HL-60 (cell line): ENCODE measurements at regions not wholly inside any gene's neighbourhood (a gene's known extent, or its start where the extent isn't known, plus 50 kb on each side); places are given as distances from the start of the nearest gene placed in this dataset.

ENCODE experiments used
- DNase-seq, 2 experiments: peaks; one replicate each; pipeline ENCODE4 v3.0.0-alpha.2; 2010 to 2020; ENCODE audit warnings: low read depth in 1 of 2, low spot score in 1 of 2
- H3K27ac ChIP-seq: fragments of 250-450 bp; sonication (Bioruptor Pico); replicated peaks from 2 replicates; pipeline ENCODE4 v1.5.1; 2020; ENCODE audit warnings: mild to moderate bottlenecking, moderate library complexity
- H3K27me3 ChIP-seq: fragments of 250-450 bp; sonication (Bioruptor Pico); 2 replicates; pipeline ENCODE4 v1.5.1; 2021; ENCODE audit warnings: mild to moderate bottlenecking, moderate library complexity; ENCODE audit not compliant: insufficient read depth, poor library complexity, severe bottlenecking
- H3K4me3 ChIP-seq: replicated peaks from 2 replicates; pipeline ENCODE4 v1.5.1; 2011; ENCODE audit warnings: mild to moderate bottlenecking, control low read depth, low read length; ENCODE audit not compliant: insufficient read depth
- GABPA ChIP-seq: IDR thresholded peaks from 2 replicates; pipeline ENCODE4 v1.6.1; 2012; ENCODE audit warnings: low read depth
- POLR2AphosphoS5 ChIP-seq: IDR thresholded peaks from 2 replicates; pipeline ENCODE4 v1.6.1; 2012; ENCODE audit warnings: low read depth
- SPI1 ChIP-seq: IDR thresholded peaks from 2 replicates; pipeline ENCODE4 v1.6.1; 2012; ENCODE audit warnings: low read depth, mild to moderate bottlenecking, borderline replicate concordance
- TF ChIP-seq, protein P1 (sequence below): IDR thresholded peaks from 2 replicates; pipeline ENCODE4 v1.6.1; 2012; ENCODE audit warnings: low read depth; ENCODE audit not compliant: insufficient replicate concordance
- TF ChIP-seq, protein P2 (sequence below): IDR thresholded peaks from one replicate; pipeline ENCODE4 v1.5.1; 2011; ENCODE audit warnings: low read length, control low read depth, inconsistent platforms; ENCODE audit not compliant: insufficient read depth

DNA sequence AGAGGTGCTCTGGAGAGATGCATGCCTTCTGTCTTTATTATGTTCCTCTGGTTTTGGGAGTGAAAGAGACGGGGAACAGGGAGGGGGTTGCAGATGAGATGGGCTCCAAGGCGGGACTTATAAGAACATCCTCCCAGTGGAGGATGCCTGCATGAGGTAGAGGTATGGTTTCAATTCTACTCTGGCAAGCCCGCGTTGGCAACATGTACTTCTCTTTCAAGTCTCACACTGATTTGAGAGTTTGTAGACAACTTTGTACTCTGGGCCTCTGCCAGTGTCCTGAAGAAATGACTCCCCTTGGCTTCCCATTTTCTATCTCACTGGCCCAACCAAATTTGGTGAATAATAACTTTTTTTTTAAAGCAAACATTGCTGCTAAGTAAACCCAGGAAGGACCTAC is 121.3 kb downstream of the C12orf75 start:
- no peak for DNase-seq
- H3K27me3 ChIP-seq, result peaks cover 5% of the 10 kb centered on the region
- no peak overlapping the region for H3K27ac ChIP-seq
- TF ChIP-seq, protein P1, sequence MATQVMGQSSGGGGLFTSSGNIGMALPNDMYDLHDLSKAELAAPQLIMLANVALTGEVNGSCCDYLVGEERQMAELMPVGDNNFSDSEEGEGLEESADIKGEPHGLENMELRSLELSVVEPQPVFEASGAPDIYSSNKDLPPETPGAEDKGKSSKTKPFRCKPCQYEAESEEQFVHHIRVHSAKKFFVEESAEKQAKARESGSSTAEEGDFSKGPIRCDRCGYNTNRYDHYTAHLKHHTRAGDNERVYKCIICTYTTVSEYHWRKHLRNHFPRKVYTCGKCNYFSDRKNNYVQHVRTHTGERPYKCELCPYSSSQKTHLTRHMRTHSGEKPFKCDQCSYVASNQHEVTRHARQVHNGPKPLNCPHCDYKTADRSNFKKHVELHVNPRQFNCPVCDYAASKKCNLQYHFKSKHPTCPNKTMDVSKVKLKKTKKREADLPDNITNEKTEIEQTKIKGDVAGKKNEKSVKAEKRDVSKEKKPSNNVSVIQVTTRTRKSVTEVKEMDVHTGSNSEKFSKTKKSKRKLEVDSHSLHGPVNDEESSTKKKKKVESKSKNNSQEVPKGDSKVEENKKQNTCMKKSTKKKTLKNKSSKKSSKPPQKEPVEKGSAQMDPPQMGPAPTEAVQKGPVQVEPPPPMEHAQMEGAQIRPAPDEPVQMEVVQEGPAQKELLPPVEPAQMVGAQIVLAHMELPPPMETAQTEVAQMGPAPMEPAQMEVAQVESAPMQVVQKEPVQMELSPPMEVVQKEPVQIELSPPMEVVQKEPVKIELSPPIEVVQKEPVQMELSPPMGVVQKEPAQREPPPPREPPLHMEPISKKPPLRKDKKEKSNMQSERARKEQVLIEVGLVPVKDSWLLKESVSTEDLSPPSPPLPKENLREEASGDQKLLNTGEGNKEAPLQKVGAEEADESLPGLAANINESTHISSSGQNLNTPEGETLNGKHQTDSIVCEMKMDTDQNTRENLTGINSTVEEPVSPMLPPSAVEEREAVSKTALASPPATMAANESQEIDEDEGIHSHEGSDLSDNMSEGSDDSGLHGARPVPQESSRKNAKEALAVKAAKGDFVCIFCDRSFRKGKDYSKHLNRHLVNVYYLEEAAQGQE, result no peak
- TF ChIP-seq SPI1 (no peak), POLR2AphosphoS5 (no peak), GABPA (no peak)
- TF ChIP-seq, protein P2, sequence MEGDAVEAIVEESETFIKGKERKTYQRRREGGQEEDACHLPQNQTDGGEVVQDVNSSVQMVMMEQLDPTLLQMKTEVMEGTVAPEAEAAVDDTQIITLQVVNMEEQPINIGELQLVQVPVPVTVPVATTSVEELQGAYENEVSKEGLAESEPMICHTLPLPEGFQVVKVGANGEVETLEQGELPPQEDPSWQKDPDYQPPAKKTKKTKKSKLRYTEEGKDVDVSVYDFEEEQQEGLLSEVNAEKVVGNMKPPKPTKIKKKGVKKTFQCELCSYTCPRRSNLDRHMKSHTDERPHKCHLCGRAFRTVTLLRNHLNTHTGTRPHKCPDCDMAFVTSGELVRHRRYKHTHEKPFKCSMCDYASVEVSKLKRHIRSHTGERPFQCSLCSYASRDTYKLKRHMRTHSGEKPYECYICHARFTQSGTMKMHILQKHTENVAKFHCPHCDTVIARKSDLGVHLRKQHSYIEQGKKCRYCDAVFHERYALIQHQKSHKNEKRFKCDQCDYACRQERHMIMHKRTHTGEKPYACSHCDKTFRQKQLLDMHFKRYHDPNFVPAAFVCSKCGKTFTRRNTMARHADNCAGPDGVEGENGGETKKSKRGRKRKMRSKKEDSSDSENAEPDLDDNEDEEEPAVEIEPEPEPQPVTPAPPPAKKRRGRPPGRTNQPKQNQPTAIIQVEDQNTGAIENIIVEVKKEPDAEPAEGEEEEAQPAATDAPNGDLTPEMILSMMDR, result no peak
- no peak overlapping the region for H3K4me3 ChIP-seq

DNA sequence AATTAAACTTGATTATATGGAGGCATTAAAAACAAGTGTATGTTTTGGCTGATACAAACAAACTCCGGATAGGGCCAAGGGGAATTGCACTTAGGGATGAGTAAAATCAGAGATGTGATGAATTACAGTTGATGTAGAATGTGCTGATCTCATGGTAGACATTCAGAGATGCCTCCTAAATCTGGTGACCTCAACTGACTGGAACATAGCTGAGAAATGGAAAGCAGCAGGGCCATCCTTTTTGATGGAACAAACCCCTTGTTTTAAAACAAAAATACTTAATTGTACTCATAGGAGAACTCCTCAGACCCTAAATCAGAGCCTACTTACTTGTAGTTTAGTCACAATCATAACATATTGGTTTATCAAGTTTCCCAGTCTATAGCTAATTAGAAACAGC is 122.8 kb downstream of the C12orf75 start:
- Histone ChIP-seq H3K27ac (no peak overlapping the region), H3K4me3 (no peak overlapping the region), H3K27me3 (peaks cover 2% of the 10 kb centered on the region)
- TF ChIP-seq GABPA, result no peak
- TF ChIP-seq, protein P1, result no peak
- no peak for TF ChIP-seq SPI1
- TF ChIP-seq POLR2AphosphoS5, result no peak
- TF ChIP-seq, protein P2, result no peak
- no peak for DNase-seq

DNA sequence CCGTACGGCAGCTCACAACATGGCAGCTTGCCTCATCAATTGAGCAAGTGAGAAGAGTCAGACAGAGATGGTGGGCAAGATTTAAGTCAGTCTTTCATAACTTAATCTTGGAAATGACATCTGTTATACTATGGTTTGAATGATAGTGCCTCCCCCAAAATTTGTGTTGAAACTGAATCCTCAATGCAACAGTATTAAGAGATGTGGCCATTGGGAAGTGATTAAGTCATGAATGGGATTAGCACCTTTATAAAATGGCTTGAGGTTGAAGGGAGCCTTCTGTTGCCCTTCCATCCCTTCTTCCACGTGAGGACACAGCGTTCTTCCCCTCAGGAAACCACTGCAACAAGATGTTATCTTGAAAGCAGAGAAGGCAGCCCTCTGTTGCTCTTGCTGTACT is 124.2 kb downstream of the C12orf75 start:
- H3K27ac ChIP-seq, result no peak overlapping the region
- DNase-seq, result no peak
- no peak overlapping the region for H3K4me3 ChIP-seq
- TF ChIP-seq GABPA (no peak), POLR2AphosphoS5 (no peak), SPI1 (no peak)
- TF ChIP-seq, protein P1, result no peak
- TF ChIP-seq, protein P2, result no peak
- peaks cover 2% of the 10 kb centered on the region for H3K27me3 ChIP-seq
